Thyroid gland (tissue), 4 donors: ENCODE measurements at regions not wholly inside any gene's neighbourhood (a gene's known extent, or its start where the extent isn't known, plus 50 kb on each side); places are given as distances from the start of the nearest gene placed in this dataset.
"Not testable (repeated sequence)": the region's sequence is repeated elsewhere in the genome, so short reads cannot be mapped to it uniquely, and the experiment has no call there.

Experiments used
- POLR2A ChIP-seq, 2 donors: fragments of 450-650 bp; IDR thresholded peaks; one replicate each; pipeline ENCODE4 v1.6.1; 2017; ENCODE audit warnings: antibody characterized with exemption in 2 of 2, mild to moderate bottlenecking in 2 of 2, moderate library complexity in 1 of 2
- TF ChIP-seq, protein P1 (sequence below), 6 experiments: fragments of 200-600 bp in 3 of 6; fragments of 450-650 bp in 3 of 6; sonication (generic) in 3 of 6; IDR thresholded peaks; one replicate each; pipeline ENCODE4 v1.5.1; 2016 to 2019; ENCODE audit warnings: antibody characterized with exemption in 6 of 6, mild to moderate bottlenecking in 2 of 6, inconsistent platforms in 1 of 6, moderate library complexity in 1 of 6

- TF ChIP-seq, protein P1, sequence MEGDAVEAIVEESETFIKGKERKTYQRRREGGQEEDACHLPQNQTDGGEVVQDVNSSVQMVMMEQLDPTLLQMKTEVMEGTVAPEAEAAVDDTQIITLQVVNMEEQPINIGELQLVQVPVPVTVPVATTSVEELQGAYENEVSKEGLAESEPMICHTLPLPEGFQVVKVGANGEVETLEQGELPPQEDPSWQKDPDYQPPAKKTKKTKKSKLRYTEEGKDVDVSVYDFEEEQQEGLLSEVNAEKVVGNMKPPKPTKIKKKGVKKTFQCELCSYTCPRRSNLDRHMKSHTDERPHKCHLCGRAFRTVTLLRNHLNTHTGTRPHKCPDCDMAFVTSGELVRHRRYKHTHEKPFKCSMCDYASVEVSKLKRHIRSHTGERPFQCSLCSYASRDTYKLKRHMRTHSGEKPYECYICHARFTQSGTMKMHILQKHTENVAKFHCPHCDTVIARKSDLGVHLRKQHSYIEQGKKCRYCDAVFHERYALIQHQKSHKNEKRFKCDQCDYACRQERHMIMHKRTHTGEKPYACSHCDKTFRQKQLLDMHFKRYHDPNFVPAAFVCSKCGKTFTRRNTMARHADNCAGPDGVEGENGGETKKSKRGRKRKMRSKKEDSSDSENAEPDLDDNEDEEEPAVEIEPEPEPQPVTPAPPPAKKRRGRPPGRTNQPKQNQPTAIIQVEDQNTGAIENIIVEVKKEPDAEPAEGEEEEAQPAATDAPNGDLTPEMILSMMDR (IDR thresholded peaks at IDR 0.05) = not testable (repeated sequence)
- not testable (repeated sequence) for TF ChIP-seq POLR2A (IDR thresholded peaks at IDR 0.05)
Measured at GRCh38 chr6:50421041-50421440, 292.3 kb upstream of the TFAP2D start.
